Mesodermal cell (in vitro differentiated cells): ENCODE measurements at regions not wholly inside any gene's neighbourhood (a gene's known extent, or its start where the extent isn't known, plus 50 kb on each side); places are given as distances from the start of the nearest gene placed in this dataset.

Experiments used
- H3K27ac ChIP-seq: 2 replicates; pipeline ENCODE4 v1.7.0; 2013; ENCODE audit warnings: mild to moderate bottlenecking, low read depth, low read length, moderate library complexity; ENCODE audit not compliant: severe bottlenecking
- H3K36me3 ChIP-seq: 2 replicates; pipeline ENCODE4 v1.7.1; 2013; ENCODE audit warnings: mild to moderate bottlenecking, low read length, moderate library complexity; ENCODE audit not compliant: control insufficient read depth, insufficient read depth
- H3K4me1 ChIP-seq: one replicate; pipeline ENCODE4 v1.7.1; 2013; ENCODE audit warnings: mild to moderate bottlenecking, low read length; ENCODE audit not compliant: insufficient read depth, control insufficient read depth, poor library complexity, severe bottlenecking
- H3K4me3 ChIP-seq: 2 replicates; pipeline ENCODE4 v1.7.0; 2013; ENCODE audit warnings: low read length, control low read depth, mild to moderate bottlenecking; ENCODE audit not compliant: insufficient read depth, poor library complexity, severe bottlenecking; ENCODE audit errors: extremely low read depth
- H3K9me3 ChIP-seq: 2 replicates; pipeline ENCODE4 v1.7.1; 2013; ENCODE audit warnings: mild to moderate bottlenecking, low read length, moderate library complexity; ENCODE audit not compliant: control insufficient read depth
- WGBS, 2 experiments: methylation state at CpG; one replicate each; pipeline ENCODE4 v1.1.5; 2013; ENCODE audit warnings: missing lambda C conversion rate in 2 of 2; ENCODE audit not compliant: insufficient coverage in 2 of 2; 5-methylcytosine and 5-hydroxymethylcytosine counted together

- H3K4me1 ChIP-seq = no peaks in the 10 kb centered on the region
- no peaks in the 10 kb centered on the region for H3K36me3 ChIP-seq
- 60 to 90% methylated on average over 1 to 3 of the region's 4 CpGs for WGBS, 2 experiments
- no peak overlapping the region for H3K4me3 ChIP-seq
- H3K27ac ChIP-seq = no peak overlapping the region
- H3K9me3 ChIP-seq = no peaks in the 10 kb centered on the region
Measured at GRCh38 chr20:60270341-60270740, 312.1 kb downstream of the CDH26 start.

- no peak overlapping the region for H3K27ac ChIP-seq
- H3K4me1 ChIP-seq = no peaks in the 10 kb centered on the region
- 82 to 90% methylated on average over 1 of the region's 2 CpGs for WGBS, 2 experiments
Measured at GRCh38 chr20:60271597-60271996, 313.4 kb downstream of the CDH26 start.

GRCh38 chr20:60272790-60273189, 314.6 kb downstream of the CDH26 start:
- no peaks in the 10 kb centered on the region for H3K4me1 ChIP-seq
- H3K9me3 ChIP-seq = no peaks in the 10 kb centered on the region
- H3K4me3 ChIP-seq = no peak overlapping the region
- H3K27ac ChIP-seq = no peak overlapping the region
- 84 to 91% methylated on average over 6 of the region's 6 CpGs for WGBS, 2 experiments
- no peaks in the 10 kb centered on the region for H3K36me3 ChIP-seq

More at GRCh38 chr20:60271597-60271996, 313.4 kb downstream of the CDH26 start:
- H3K9me3 ChIP-seq = no peaks in the 10 kb centered on the region
- H3K4me3 ChIP-seq = no peak overlapping the region
- no peaks in the 10 kb centered on the region for H3K36me3 ChIP-seq

- no peaks in the 10 kb centered on the region for H3K9me3 ChIP-seq
- H3K36me3 ChIP-seq = no peaks in the 10 kb centered on the region
- H3K27ac ChIP-seq = no peak overlapping the region
- 100% methylated on average over 2 of the region's 3 CpGs; no CpG with 5 or more reads in 1 of the 2 experiments for WGBS, 2 experiments
- no peak overlapping the region for H3K4me3 ChIP-seq
- H3K4me1 ChIP-seq = no peaks in the 10 kb centered on the region
Measured at GRCh38 chr20:60274717-60275116, 316.5 kb downstream of the CDH26 start.

GRCh38 chr20:60281295-60281694, 323.1 kb downstream of the CDH26 start:
- Histone ChIP-seq H3K4me1 (no peaks in the 10 kb centered on the region), H3K9me3 (peaks cover 47% of the 10 kb centered on the region), H3K27ac (no peak overlapping the region), H3K4me3 (no peak overlapping the region), H3K36me3 (no peaks in the 10 kb centered on the region)
- WGBS, 2 experiments = 81 to 94% methylated on average over 5 of the region's 6 CpGs

GRCh38 chr20:60283281-60283680, 325.1 kb downstream of the CDH26 start:
- Histone ChIP-seq H3K9me3 (peaks cover 55% of the 10 kb centered on the region), H3K27ac (no peak overlapping the region), H3K4me3 (no peak overlapping the region), H3K4me1 (no peaks in the 10 kb centered on the region), H3K36me3 (no peaks in the 10 kb centered on the region)

- 73 to 76% methylated on average over 3 of the region's 3 CpGs for WGBS, 2 experiments
- H3K9me3 ChIP-seq = peaks cover 59% of the 10 kb centered on the region
- H3K4me1 ChIP-seq = no peaks in the 10 kb centered on the region
- no peaks in the 10 kb centered on the region for H3K36me3 ChIP-seq
- H3K27ac ChIP-seq = no peak overlapping the region
- no peak overlapping the region for H3K4me3 ChIP-seq
Measured at GRCh38 chr20:60286764-60287163, 328.5 kb downstream of the CDH26 start.

- 100% methylated on average over 1 of the region's 2 CpGs; no CpG with 5 or more reads in 1 of the 2 experiments for WGBS, 2 experiments
- H3K27ac ChIP-seq = no peak overlapping the region
- no peak overlapping the region for H3K4me3 ChIP-seq
- no peaks in the 10 kb centered on the region for H3K4me1 ChIP-seq
- H3K9me3 ChIP-seq = peaks cover 47% of the 10 kb centered on the region
- no peaks in the 10 kb centered on the region for H3K36me3 ChIP-seq
Measured at GRCh38 chr20:60288945-60289344, 330.7 kb downstream of the CDH26 start.

GRCh38 chr20:60292001-60292520, 333.8 kb downstream of the CDH26 start:
- no peak overlapping the region for H3K27ac ChIP-seq
- peaks cover 16% of the 10 kb centered on the region for H3K9me3 ChIP-seq
- 76 to 94% methylated on average over 5 of the region's 5 CpGs for WGBS, 2 experiments
- no peaks in the 10 kb centered on the region for H3K4me1 ChIP-seq
- no peak overlapping the region for H3K4me3 ChIP-seq
- H3K36me3 ChIP-seq = no peaks in the 10 kb centered on the region

- WGBS, 2 experiments = 81 to 99% methylated on average over 7 to 8 of the region's 8 CpGs
- Histone ChIP-seq H3K4me3 (no peak overlapping the region), H3K4me1 (no peaks in the 10 kb centered on the region), H3K9me3 (peaks cover 11% of the 10 kb centered on the region), H3K27ac (no peak overlapping the region), H3K36me3 (no peaks in the 10 kb centered on the region)
Measured at GRCh38 chr20:60294632-60295031, 336.4 kb downstream of the CDH26 start.

GRCh38 chr20:60295214-60295613, 337.0 kb downstream of the CDH26 start:
- Histone ChIP-seq H3K9me3 (peaks cover 5% of the 10 kb centered on the region), H3K27ac (no peak overlapping the region), H3K4me1 (no peaks in the 10 kb centered on the region), H3K4me3 (no peak overlapping the region), H3K36me3 (no peaks in the 10 kb centered on the region)
- WGBS, 2 experiments = 86 to 89% methylated on average over 1 of the region's 2 CpGs
